Colonic mucosa (tissue), 4 donors: ENCODE measurements at regions not wholly inside any gene's neighbourhood (a gene's known extent, or its start where the extent isn't known, plus 50 kb on each side); places are given as distances from the start of the nearest gene placed in this dataset.

Source experiments
- DNase-seq: peaks from one replicate; pipeline ENCODE4 v3.0.0-alpha.2; 2020
- H3K27ac ChIP-seq: fragments of 200-600 bp; one replicate; pipeline ENCODE4 v1.8.0; 2021
- H3K27me3 ChIP-seq: fragments of 200-600 bp; one replicate; pipeline ENCODE4 v1.8.0; 2021
- H3K36me3 ChIP-seq: fragments of 200-600 bp; one replicate; pipeline ENCODE4 v1.8.0; 2021
- H3K4me1 ChIP-seq: fragments of 200-600 bp; one replicate; pipeline ENCODE4 v1.8.0; 2021; ENCODE audit warnings: mild to moderate bottlenecking
- H3K4me3 ChIP-seq: fragments of 200-600 bp; one replicate; pipeline ENCODE4 v1.8.0; 2021
- H3K9ac ChIP-seq, 2 donors: one replicate each; pipeline ENCODE4 v1.7.0; 2013; ENCODE audit warnings: control low read depth in 2 of 2, low read depth in 2 of 2, low read length in 2 of 2
- H3K9me3 ChIP-seq: fragments of 200-600 bp; one replicate; pipeline ENCODE4 v1.8.0; 2021
- CTCF ChIP-seq: fragments of 200-600 bp; IDR thresholded peaks from one replicate; pipeline ENCODE4 v1.8.0; 2022; ENCODE audit warnings: antibody characterized with exemption, mild to moderate bottlenecking
- intact Hi-C: fragments of 100-400 bp; cut with DNase I; formaldehyde crosslinking; loops from one replicate; pipeline ENCODE4 v1.14.1; 2022
- donor health status: healthy.
- donor health status: DM: no; HTN: no; CAD: no.
- donor health status: DM: no; HTN: no; CAD: no.

GRCh38 chr6:148674306-148674705 lies 72.5 kb upstream of the UST start:
- Histone ChIP-seq H3K4me1 (no peaks in the 10 kb centered on the region), H3K27ac (no peak overlapping the region), H3K27me3 (no peaks in the 10 kb centered on the region), H3K4me3 (no peak overlapping the region), H3K36me3 (no peaks in the 10 kb centered on the region), H3K9me3 (no peaks in the 10 kb centered on the region), H3K9ac (no peak overlapping the region)
- TF ChIP-seq CTCF = no peak
- intact Hi-C loops = no loop called here
- no peak for DNase-seq

DNA sequence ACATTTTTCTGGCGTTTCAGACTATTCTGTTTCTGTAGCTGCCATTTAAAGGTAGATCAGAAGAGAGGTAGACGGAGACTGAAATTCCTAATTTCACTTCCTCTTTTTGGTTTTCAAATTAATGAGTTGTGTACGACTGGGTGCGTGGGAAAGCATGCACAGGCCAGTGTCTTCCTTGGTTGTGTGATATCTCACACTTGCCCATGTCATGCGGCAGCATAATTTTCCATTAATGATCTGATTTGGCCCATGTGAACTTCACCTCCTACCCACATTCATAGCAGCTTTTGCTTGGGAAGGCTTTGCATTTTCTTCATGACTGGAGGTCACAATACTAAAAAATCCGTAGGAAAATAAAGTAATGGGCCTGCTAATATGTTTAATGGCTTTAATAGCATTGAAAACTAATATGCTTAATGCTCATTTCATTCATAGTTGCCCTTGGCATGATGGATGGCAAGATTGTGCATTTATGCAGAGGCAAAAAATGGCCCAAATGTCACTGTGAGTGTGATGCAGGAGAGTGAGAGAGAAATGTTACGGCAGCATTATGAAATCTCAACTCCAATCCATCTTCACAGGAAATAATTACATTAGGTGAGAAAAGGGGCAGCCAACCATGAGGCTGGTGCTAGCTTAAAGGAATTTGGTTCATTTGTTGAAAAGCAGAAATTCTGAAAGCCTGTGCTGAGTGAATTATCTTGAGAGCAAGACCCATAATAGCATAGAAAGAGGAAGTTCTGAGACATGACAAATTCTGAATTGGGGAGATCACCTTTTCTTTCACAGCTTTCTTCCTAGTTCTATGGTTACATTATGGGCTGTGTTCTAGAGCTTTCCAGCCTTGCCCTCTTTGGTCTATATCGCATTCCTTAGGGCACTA lies 69.0 kb upstream of the UST start:
- DNase-seq = no peak
- H3K9ac ChIP-seq = no peak overlapping the region
- H3K27ac ChIP-seq = no peak overlapping the region
- no peaks in the 10 kb centered on the region for H3K36me3 ChIP-seq
- no peak for TF ChIP-seq CTCF
- intact Hi-C loops = no loop called here
- H3K4me3 ChIP-seq = no peak overlapping the region
- H3K27me3 ChIP-seq = no peaks in the 10 kb centered on the region
- H3K9me3 ChIP-seq = no peaks in the 10 kb centered on the region
- H3K4me1 ChIP-seq = no peaks in the 10 kb centered on the region

DNA sequence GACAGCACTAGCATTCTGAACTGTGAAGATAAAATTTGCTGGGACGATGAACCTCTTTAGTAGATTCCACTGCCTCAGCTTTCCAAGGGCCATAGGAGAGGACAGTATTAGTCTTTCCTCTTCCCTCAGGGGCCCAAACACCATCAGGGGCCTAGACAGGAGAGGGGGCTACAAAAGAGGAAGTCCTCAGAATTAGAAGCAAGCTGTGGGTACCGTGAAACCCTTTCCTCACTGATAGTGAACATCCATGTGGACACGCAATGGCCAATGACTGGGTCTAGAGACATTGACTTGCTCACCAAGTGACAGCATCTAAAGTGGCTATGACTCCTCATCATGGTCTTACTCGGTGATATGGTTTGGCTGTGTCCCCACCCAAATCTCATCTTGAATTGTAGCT lies 68.1 kb upstream of the UST start:
- DNase-seq = no peak
- H3K9me3 ChIP-seq = no peaks in the 10 kb centered on the region
- no peaks in the 10 kb centered on the region for H3K36me3 ChIP-seq
- H3K9ac ChIP-seq = no peak overlapping the region
- H3K4me3 ChIP-seq = no peak overlapping the region
- TF ChIP-seq CTCF = no peak
- intact Hi-C loops = no loop called here
- no peaks in the 10 kb centered on the region for H3K4me1 ChIP-seq
- no peaks in the 10 kb centered on the region for H3K27me3 ChIP-seq
- H3K27ac ChIP-seq = no peak overlapping the region

DNA sequence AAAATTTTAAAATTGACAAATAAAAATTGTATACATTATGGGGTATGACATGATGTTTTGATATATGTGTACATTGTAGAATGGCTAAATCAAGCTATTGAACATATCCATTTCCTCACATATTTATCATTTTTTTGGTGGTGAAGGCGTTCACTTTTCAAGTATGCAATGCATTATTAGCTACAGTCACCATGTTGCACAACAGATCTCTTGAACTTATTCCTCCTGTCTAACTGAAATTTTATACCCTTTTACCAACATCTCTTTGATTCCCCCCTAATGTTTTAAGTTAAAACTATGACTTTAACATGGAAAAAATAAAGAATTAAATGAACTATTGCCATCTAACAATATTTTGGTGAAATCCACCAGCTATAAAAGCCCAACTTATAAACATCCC lies 65.2 kb upstream of the UST start:
- no peaks in the 10 kb centered on the region for H3K36me3 ChIP-seq
- no peak overlapping the region for H3K9ac ChIP-seq
- H3K4me1 ChIP-seq = no peaks in the 10 kb centered on the region
- intact Hi-C loops = no loop called here
- H3K27ac ChIP-seq = no peak overlapping the region
- no peak overlapping the region for H3K4me3 ChIP-seq
- no peaks in the 10 kb centered on the region for H3K9me3 ChIP-seq
- DNase-seq = no peak
- no peak for TF ChIP-seq CTCF
- no peaks in the 10 kb centered on the region for H3K27me3 ChIP-seq

- H3K4me1 ChIP-seq = no peaks in the 10 kb centered on the region
- no peak overlapping the region for H3K27ac ChIP-seq
- no peaks in the 10 kb centered on the region for H3K36me3 ChIP-seq
- no peak overlapping the region for H3K4me3 ChIP-seq
- no peak for DNase-seq
- TF ChIP-seq CTCF = no peak
- intact Hi-C loops = no loop called here
- no peak overlapping the region for H3K9ac ChIP-seq
- H3K9me3 ChIP-seq = no peaks in the 10 kb centered on the region
- H3K27me3 ChIP-seq = no peaks in the 10 kb centered on the region
These were observed 64.6 kb upstream of the UST start for GRCh38 chr6:148682252-148682651.
